ENCODE measurements at regions not wholly inside any gene's neighbourhood (a gene's known extent, or its start where the extent isn't known, plus 50 kb on each side); places are given as distances from the start of the nearest gene placed in this dataset.

- TF ChIP-seq, protein P1, sequence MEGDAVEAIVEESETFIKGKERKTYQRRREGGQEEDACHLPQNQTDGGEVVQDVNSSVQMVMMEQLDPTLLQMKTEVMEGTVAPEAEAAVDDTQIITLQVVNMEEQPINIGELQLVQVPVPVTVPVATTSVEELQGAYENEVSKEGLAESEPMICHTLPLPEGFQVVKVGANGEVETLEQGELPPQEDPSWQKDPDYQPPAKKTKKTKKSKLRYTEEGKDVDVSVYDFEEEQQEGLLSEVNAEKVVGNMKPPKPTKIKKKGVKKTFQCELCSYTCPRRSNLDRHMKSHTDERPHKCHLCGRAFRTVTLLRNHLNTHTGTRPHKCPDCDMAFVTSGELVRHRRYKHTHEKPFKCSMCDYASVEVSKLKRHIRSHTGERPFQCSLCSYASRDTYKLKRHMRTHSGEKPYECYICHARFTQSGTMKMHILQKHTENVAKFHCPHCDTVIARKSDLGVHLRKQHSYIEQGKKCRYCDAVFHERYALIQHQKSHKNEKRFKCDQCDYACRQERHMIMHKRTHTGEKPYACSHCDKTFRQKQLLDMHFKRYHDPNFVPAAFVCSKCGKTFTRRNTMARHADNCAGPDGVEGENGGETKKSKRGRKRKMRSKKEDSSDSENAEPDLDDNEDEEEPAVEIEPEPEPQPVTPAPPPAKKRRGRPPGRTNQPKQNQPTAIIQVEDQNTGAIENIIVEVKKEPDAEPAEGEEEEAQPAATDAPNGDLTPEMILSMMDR (conservative IDR thresholded peaks at IDR 0.05): no peak
- no peak for TF ChIP-seq ZFX (IDR thresholded peaks at IDR 0.05)
These were observed 95.7 kb downstream of the TEX51 start for GRCh38 chr2:126994340-126994777.

Data from C4-2B (cell line).